ENCODE measurements at regions not wholly inside any gene's neighbourhood (a gene's known extent, or its start where the extent isn't known, plus 50 kb on each side); places are given as distances from the start of the nearest gene placed in this dataset.

- TF ChIP-seq TAF1 (IDR thresholded peaks at IDR 0.05; ENCODE audit: low read depth) (no peak), ZBTB7A (IDR thresholded peaks at IDR 0.05; ENCODE audit: low read depth) (no peak), CREB1 (IDR thresholded peaks at IDR 0.05; ENCODE audit: low read depth) (no peak), TEAD4 (IDR thresholded peaks at IDR 0.05) (no peak), RAD21 (IDR thresholded peaks at IDR 0.05; ENCODE audit: low read depth) (no peak), EGR1 (IDR thresholded peaks at IDR 0.05) (no peak), USF1 (IDR thresholded peaks at IDR 0.05) (no peak), REST (IDR thresholded peaks at IDR 0.05; ENCODE audit: low read depth) (no peak), EP300 (IDR thresholded peaks at IDR 0.05; ENCODE audit: borderline replicate concordance) (no peak), CEBPB (IDR thresholded peaks at IDR 0.05) (no peak), MAX (IDR thresholded peaks at IDR 0.05) (no peak), NFIC (IDR thresholded peaks at IDR 0.05) (no peak), FOXM1 (IDR thresholded peaks at IDR 0.05; ENCODE audit: borderline replicate concordance, low read depth) (no peak), YY1 (IDR thresholded peaks at IDR 0.05; ENCODE audit: low read depth) (no peak)
These were observed 124.7 kb upstream of the RBMS3 start for GRCh38 chr3:29156086-29156715.

- TF ChIP-seq TCF12 (IDR thresholded peaks at IDR 0.05; ENCODE audit: low read depth): no peak
- TF ChIP-seq USF1 (IDR thresholded peaks at IDR 0.05): no peak
- TF ChIP-seq CEBPB (IDR thresholded peaks at IDR 0.05): no peak
- TF ChIP-seq TEAD4 (IDR thresholded peaks at IDR 0.05): no peak
- no peak for TF ChIP-seq NFIC (IDR thresholded peaks at IDR 0.05)
- TF ChIP-seq TAF1 (IDR thresholded peaks at IDR 0.05; ENCODE audit: low read depth): no peak
- TF ChIP-seq EP300 (IDR thresholded peaks at IDR 0.05; ENCODE audit: borderline replicate concordance): no peak
- TF ChIP-seq EGR1 (IDR thresholded peaks at IDR 0.05): no peak
- no peak for TF ChIP-seq MAX (IDR thresholded peaks at IDR 0.05)
- TF ChIP-seq CREB1 (IDR thresholded peaks at IDR 0.05; ENCODE audit: low read depth): no peak
- no peak for TF ChIP-seq RAD21 (IDR thresholded peaks at IDR 0.05; ENCODE audit: low read depth)
- no peak for TF ChIP-seq YY1 (IDR thresholded peaks at IDR 0.05; ENCODE audit: low read depth)
- TF ChIP-seq REST (IDR thresholded peaks at IDR 0.05; ENCODE audit: low read depth): no peak
- no peak for TF ChIP-seq ZBTB7A (IDR thresholded peaks at IDR 0.05; ENCODE audit: low read depth)
These were observed 116.0 kb upstream of the RBMS3 start for GRCh38 chr3:29164825-29165224.

- TF ChIP-seq TCF12 (IDR thresholded peaks at IDR 0.05; ENCODE audit: low read depth): no peak
- no peak for TF ChIP-seq EP300 (IDR thresholded peaks at IDR 0.05; ENCODE audit: borderline replicate concordance)
These were observed 113.7 kb upstream of the RBMS3 start for GRCh38 chr3:29167180-29167579.

- no peak for TF ChIP-seq TEAD4 (IDR thresholded peaks at IDR 0.05)
- no peak for TF ChIP-seq CREB1 (IDR thresholded peaks at IDR 0.05; ENCODE audit: low read depth)
- no peak for TF ChIP-seq EP300 (IDR thresholded peaks at IDR 0.05; ENCODE audit: borderline replicate concordance)
- no peak for TF ChIP-seq ZBTB7A (IDR thresholded peaks at IDR 0.05; ENCODE audit: low read depth)
- no peak for TF ChIP-seq USF1 (IDR thresholded peaks at IDR 0.05)
- no peak for TF ChIP-seq CEBPB (IDR thresholded peaks at IDR 0.05)
- no peak for TF ChIP-seq EGR1 (IDR thresholded peaks at IDR 0.05)
- no peak for TF ChIP-seq TCF12 (IDR thresholded peaks at IDR 0.05; ENCODE audit: low read depth)
- no peak for TF ChIP-seq TAF1 (IDR thresholded peaks at IDR 0.05; ENCODE audit: low read depth)
- no peak for TF ChIP-seq MAX (IDR thresholded peaks at IDR 0.05)
- TF ChIP-seq REST (IDR thresholded peaks at IDR 0.05; ENCODE audit: low read depth): no peak
- TF ChIP-seq YY1 (IDR thresholded peaks at IDR 0.05; ENCODE audit: low read depth): no peak
- TF ChIP-seq NFIC (IDR thresholded peaks at IDR 0.05): no peak
- no peak for TF ChIP-seq RAD21 (IDR thresholded peaks at IDR 0.05; ENCODE audit: low read depth)
- no peak for TF ChIP-seq FOXM1 (IDR thresholded peaks at IDR 0.05; ENCODE audit: borderline replicate concordance, low read depth)
These were observed 112.8 kb upstream of the RBMS3 start for GRCh38 chr3:29168081-29168480.
